ENCODE measurements at regions not wholly inside any gene's neighbourhood (a gene's known extent, or its start where the extent isn't known, plus 50 kb on each side); places are given as distances from the start of the nearest gene placed in this dataset.
"Not testable (repeated sequence)": the region's sequence is repeated elsewhere in the genome, so short reads cannot be mapped to it uniquely, and the experiment has no call there.

GRCh38 chr10:42367532-42368230 lies 270.7 kb downstream of the ZNF33B start:
- DNase-seq: peak; percentile 70 to 79 (median 76)

- no peak for DNase-seq
These were observed 286.6 kb downstream of the ZNF33B start for GRCh38 chr10:42351745-42352144.

- DNase-seq: not testable (repeated sequence)
These were observed 301.6 kb downstream of the ZNF33B start for GRCh38 chr10:42336593-42337337.

- not testable (repeated sequence) for DNase-seq
These were observed 302.6 kb downstream of the ZNF33B start for GRCh38 chr10:42335653-42336296.

GRCh38 chr10:42304341-42304740 lies 334.0 kb downstream of the ZNF33B start:
- DNase-seq: peak in 1 of 3 donors; percentile 16

- not testable (repeated sequence) for DNase-seq
These were observed 356.5 kb downstream of the ZNF33B start for GRCh38 chr10:42281896-42282295.

GRCh38 chr10:42269788-42270187 lies 368.6 kb downstream of the ZNF33B start:
- not testable (repeated sequence) for DNase-seq

GRCh38 chr10:42263259-42263658 lies 375.1 kb downstream of the ZNF33B start:
- DNase-seq: not testable (repeated sequence)

GRCh38 chr10:42243002-42243401 lies 395.4 kb downstream of the ZNF33B start:
- DNase-seq: not testable (repeated sequence)

- DNase-seq: no peak
These were observed 396.1 kb downstream of the ZNF33B start for GRCh38 chr10:42242135-42242805.

- not testable (repeated sequence) for DNase-seq
These were observed 402.0 kb downstream of the ZNF33B start for GRCh38 chr10:42236401-42236800.

- not testable (repeated sequence) for DNase-seq
These were observed 402.6 kb downstream of the ZNF33B start for GRCh38 chr10:42235736-42236135.

GRCh38 chr10:42235241-42235640 lies 403.1 kb downstream of the ZNF33B start:
- not testable (repeated sequence) for DNase-seq

- DNase-seq: not testable (repeated sequence)
These were observed 403.9 kb downstream of the ZNF33B start for GRCh38 chr10:42234506-42234905.

GRCh38 chr10:42233461-42234206 lies 404.7 kb downstream of the ZNF33B start:
- DNase-seq: not testable (repeated sequence)

- not testable (repeated sequence) for DNase-seq
These were observed 405.4 kb downstream of the ZNF33B start for GRCh38 chr10:42232955-42233354.

GRCh38 chr10:42230812-42231211 lies 407.6 kb downstream of the ZNF33B start:
- not testable (repeated sequence) for DNase-seq

GRCh38 chr10:42230115-42230514 lies 408.3 kb downstream of the ZNF33B start:
- DNase-seq: not testable (repeated sequence)

- DNase-seq: not testable (repeated sequence)
These were observed 410.5 kb downstream of the ZNF33B start for GRCh38 chr10:42227859-42228258.

- not testable (repeated sequence) for DNase-seq
These were observed 444.8 kb downstream of the ZNF33B start for GRCh38 chr10:42193588-42193987.

- DNase-seq: peak in 1 of 3 donors; percentile 0
These were observed 445.9 kb downstream of the ZNF33B start for GRCh38 chr10:42192450-42192849.

Measured in muscle of back (tissue), 3 donors.